ENCODE measurements at regions not wholly inside any gene's neighbourhood (a gene's known extent, or its start where the extent isn't known, plus 50 kb on each side); places are given as distances from the start of the nearest gene placed in this dataset.

DNA sequence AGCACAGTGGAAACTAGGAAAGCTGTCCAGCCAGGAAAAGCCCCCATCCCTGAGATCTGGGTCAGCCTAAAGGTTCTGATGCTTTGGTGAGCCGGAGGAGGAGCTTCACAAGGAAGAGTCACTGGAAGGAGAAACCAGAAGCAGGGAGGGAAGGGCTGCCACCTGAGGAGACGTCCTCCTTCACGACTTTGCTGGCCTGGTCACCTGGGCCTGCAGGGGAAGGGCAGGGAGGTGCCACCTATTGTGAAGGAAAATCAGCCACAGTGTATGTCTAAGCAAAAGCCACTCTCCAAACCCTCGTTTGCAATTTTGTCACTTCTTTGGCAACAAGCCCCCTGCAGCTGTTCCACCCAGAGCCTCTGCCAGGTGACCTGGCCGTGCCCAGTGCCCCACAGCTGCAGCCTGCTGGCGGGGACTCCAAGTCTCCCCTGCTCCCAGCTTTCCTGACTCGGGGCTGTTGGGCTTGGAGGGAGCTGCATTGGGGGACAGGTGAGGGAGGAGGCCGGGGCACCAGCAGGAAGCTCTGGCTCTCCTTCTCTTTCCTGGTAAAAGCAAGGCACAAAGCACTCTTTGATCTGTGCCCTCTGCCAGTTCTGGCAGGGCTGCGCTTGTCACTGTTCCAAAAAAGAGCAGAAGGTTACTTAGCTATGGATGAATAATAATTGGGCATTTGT, 120.9 kb upstream of the BCL2L14 start:
- TF ChIP-seq EZH2phosphoT487 (IDR thresholded peaks at IDR 0.05; ENCODE audit: insufficient read depth, low read depth) = no peak
- TF ChIP-seq EZH2 (IDR thresholded peaks at IDR 0.05; ENCODE audit: insufficient read depth, poor library complexity, severe bottlenecking) = no peak
